Hepatocyte (in vitro differentiated cells): ENCODE measurements at regions not wholly inside any gene's neighbourhood (a gene's known extent, or its start where the extent isn't known, plus 50 kb on each side); places are given as distances from the start of the nearest gene placed in this dataset.

Experiments
- EZH2 ChIP-seq: fragments of 200-600 bp; sonication (generic); IDR thresholded peaks from 2 replicates; pipeline ENCODE4 v1.6.1; 2016; ENCODE audit warnings: antibody characterized with exemption, mild to moderate bottlenecking, borderline replicate concordance
- TF ChIP-seq, protein P1 (sequence below): fragments of 200-600 bp; sonication (generic); IDR thresholded peaks from 2 replicates; pipeline ENCODE4 v1.5.1; 2016; ENCODE audit warnings: antibody characterized with exemption, mild to moderate bottlenecking; ENCODE audit not compliant: poor library complexity

DNA sequence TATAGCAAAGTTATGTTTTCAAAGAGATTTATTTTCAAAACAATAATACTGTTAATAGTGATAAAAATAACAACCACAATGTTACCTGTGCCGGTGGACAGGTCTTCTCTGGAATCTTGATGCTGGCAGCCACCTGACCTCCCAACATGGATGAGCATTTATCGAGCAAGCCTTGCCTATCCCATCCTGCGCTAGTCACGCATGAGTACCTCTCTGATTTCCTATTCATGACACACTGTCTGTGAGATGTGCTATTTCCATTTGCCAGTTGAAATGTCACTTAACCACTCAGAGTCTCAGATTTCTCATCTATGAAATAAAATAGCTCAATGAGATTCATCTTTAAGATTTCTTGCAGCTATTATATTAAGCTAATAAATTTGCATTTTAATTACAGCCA lies 341.2 kb upstream of the VWC2 start:
- TF ChIP-seq, protein P1, sequence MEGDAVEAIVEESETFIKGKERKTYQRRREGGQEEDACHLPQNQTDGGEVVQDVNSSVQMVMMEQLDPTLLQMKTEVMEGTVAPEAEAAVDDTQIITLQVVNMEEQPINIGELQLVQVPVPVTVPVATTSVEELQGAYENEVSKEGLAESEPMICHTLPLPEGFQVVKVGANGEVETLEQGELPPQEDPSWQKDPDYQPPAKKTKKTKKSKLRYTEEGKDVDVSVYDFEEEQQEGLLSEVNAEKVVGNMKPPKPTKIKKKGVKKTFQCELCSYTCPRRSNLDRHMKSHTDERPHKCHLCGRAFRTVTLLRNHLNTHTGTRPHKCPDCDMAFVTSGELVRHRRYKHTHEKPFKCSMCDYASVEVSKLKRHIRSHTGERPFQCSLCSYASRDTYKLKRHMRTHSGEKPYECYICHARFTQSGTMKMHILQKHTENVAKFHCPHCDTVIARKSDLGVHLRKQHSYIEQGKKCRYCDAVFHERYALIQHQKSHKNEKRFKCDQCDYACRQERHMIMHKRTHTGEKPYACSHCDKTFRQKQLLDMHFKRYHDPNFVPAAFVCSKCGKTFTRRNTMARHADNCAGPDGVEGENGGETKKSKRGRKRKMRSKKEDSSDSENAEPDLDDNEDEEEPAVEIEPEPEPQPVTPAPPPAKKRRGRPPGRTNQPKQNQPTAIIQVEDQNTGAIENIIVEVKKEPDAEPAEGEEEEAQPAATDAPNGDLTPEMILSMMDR, result no peak
- TF ChIP-seq EZH2, result no peak
